WERI-Rb-1 (cell line): ENCODE measurements at regions not wholly inside any gene's neighbourhood (a gene's known extent, or its start where the extent isn't known, plus 50 kb on each side); places are given as distances from the start of the nearest gene placed in this dataset.

Source experiments
- DNase-seq: peaks from one replicate; pipeline ENCODE4 v3.0.0-alpha.2; 2020
- H3K27ac ChIP-seq: fragments of 250-450 bp; sonication (Bioruptor Pico); 2 replicates; pipeline ENCODE4 v1.5.1; 2020; ENCODE audit warnings: mild to moderate bottlenecking, moderate library complexity
- H3K27me3 ChIP-seq: fragments of 250-450 bp; sonication (Bioruptor Pico); 2 replicates; pipeline ENCODE4 v1.5.1; 2021; ENCODE audit warnings: mild to moderate bottlenecking, low read depth, moderate library complexity; ENCODE audit not compliant: insufficient read depth, severe bottlenecking
- H3K36me3 ChIP-seq: fragments of 250-450 bp; sonication (Bioruptor Pico); 2 replicates; pipeline ENCODE4 v1.5.1; 2020; ENCODE audit warnings: mild to moderate bottlenecking, moderate library complexity
- H3K4me3 ChIP-seq: 2 replicates; pipeline ENCODE4 v1.5.1; 2011; ENCODE audit warnings: low read depth, mild to moderate bottlenecking, control low read depth, low read length
- H3K9me3 ChIP-seq: fragments of 250-450 bp; sonication (Bioruptor Pico); 2 replicates; pipeline ENCODE4 v1.5.1; 2021; ENCODE audit warnings: mild to moderate bottlenecking, moderate library complexity; ENCODE audit not compliant: severe bottlenecking
- CTCF ChIP-seq: IDR thresholded peaks from 2 replicates; pipeline ENCODE4 v1.5.1; 2011; ENCODE audit warnings: low read depth, mild to moderate bottlenecking, control low read depth, inconsistent platforms, low read length

GRCh38 chr5:51746023-51746422 is 362.8 kb downstream of the ISL1 start:
- no peak overlapping the region for H3K4me3 ChIP-seq
- peaks cover 55% of the 10 kb centered on the region for H3K27me3 ChIP-seq
- DNase-seq, result no peak
- no peak for TF ChIP-seq CTCF
- H3K27ac ChIP-seq, result no peak overlapping the region
- no peaks in the 10 kb centered on the region for H3K36me3 ChIP-seq
- H3K9me3 ChIP-seq, result no peaks in the 10 kb centered on the region

GRCh38 chr5:51748647-51749046 is 365.4 kb downstream of the ISL1 start:
- no peak overlapping the region for H3K27ac ChIP-seq
- no peak for TF ChIP-seq CTCF
- DNase-seq, result no peak
- H3K27me3 ChIP-seq, result peaks cover 56% of the 10 kb centered on the region
- H3K36me3 ChIP-seq, result no peaks in the 10 kb centered on the region
- no peak overlapping the region for H3K4me3 ChIP-seq
- no peaks in the 10 kb centered on the region for H3K9me3 ChIP-seq
